ENCODE measurements at regions not wholly inside any gene's neighbourhood (a gene's known extent, or its start where the extent isn't known, plus 50 kb on each side); places are given as distances from the start of the nearest gene placed in this dataset.

GRCh38 chr12:91871751-91872150 lies 273.9 kb downstream of the BTG1 start:
- Histone ChIP-seq H2AFZ (ENCODE audit: insufficient read depth, low read depth, low read length, poor library complexity, severe bottlenecking) (no peak overlapping the region), H3K79me2 (ENCODE audit: control insufficient read depth, insufficient read depth, low read length) (no peaks in the 10 kb centered on the region)

GRCh38 chr12:91870872-91871707 lies 274.6 kb downstream of the BTG1 start:
- no peaks in the 10 kb centered on the region for H3K27me3 Mint-ChIP-seq
- H3K27ac ChIP-seq (ENCODE audit: low read length in 2 of 2), result no peak overlapping the region

More at GRCh38 chr12:91871751-91872150, 273.9 kb downstream of the BTG1 start:
- no peak overlapping the region for H3K27ac ChIP-seq (ENCODE audit: low read length in 2 of 2)
- no peak overlapping the region for H3K4me3 ChIP-seq (ENCODE audit: control extremely low read depth in 1 of 5, extremely low read depth in 1 of 5, insufficient read depth in 1 of 5, low read depth in 2 of 5, low read length in 4 of 5)
- no peak overlapping the region for H3K9ac ChIP-seq (ENCODE audit: low read length)
- intact Hi-C loops (cut with micrococcal nuclease), result loop anchor here (10.0 kb wide), 2 partner anchors 633 to 703 kb away; no protein-coding TSS in a partner anchor
- peaks cover 6 to 7% of the 10 kb centered on the region in 2 donors for H3K4me1 ChIP-seq (ENCODE audit: control insufficient read depth in 2 of 2, insufficient read depth in 2 of 2, low read length in 2 of 2)
- POLR2A ChIA-PET, result no interaction called here
- Mint-ChIP-seq H3K4me3 (no peak overlapping the region), H3K27ac (peak overlapping the region; percentile 0), H3K4me1 (peaks cover 9% of the 10 kb centered on the region), H3K9me3 (ENCODE audit: insufficient read depth) (no peaks in the 10 kb centered on the region), H3K27me3 (no peaks in the 10 kb centered on the region)
- WGBS (ENCODE audit: insufficient coverage), result 20% methylated on average over 1 of the region's 1 CpG
- H3K9me3 ChIP-seq (ENCODE audit: control extremely low read depth in 1 of 3, control insufficient read depth in 2 of 3, insufficient read depth in 1 of 3, low read length in 2 of 3), result no peaks in the 10 kb centered on the region
- H3K36me3 ChIP-seq (replicated peaks in 1 of 2; ENCODE audit: control extremely low read depth in 1 of 2, control insufficient read depth in 1 of 2, extremely low read depth in 1 of 2, insufficient read depth in 2 of 2, low read length in 1 of 2), result no peaks in the 10 kb centered on the region
- no peaks in the 10 kb centered on the region for H3K27me3 ChIP-seq (replicated peaks in 1 of 4; ENCODE audit: control extremely low read depth in 1 of 4, control insufficient read depth in 3 of 4, insufficient read depth in 4 of 4, low read length in 3 of 4)
- ATAC-seq (ENCODE audit: low read depth) (no peak), DNase-seq (no peak)
- no peak overlapping the region for H3K4me2 ChIP-seq (replicated peaks; ENCODE audit: low read depth, low read length, poor library complexity, severe bottlenecking)
- TF ChIP-seq EZH2 (IDR thresholded peaks at IDR 0.05; ENCODE audit: borderline replicate concordance, insufficient read depth, low read depth, low read length, poor library complexity, severe bottlenecking), result no peak
- TF ChIP-seq, protein P1, sequence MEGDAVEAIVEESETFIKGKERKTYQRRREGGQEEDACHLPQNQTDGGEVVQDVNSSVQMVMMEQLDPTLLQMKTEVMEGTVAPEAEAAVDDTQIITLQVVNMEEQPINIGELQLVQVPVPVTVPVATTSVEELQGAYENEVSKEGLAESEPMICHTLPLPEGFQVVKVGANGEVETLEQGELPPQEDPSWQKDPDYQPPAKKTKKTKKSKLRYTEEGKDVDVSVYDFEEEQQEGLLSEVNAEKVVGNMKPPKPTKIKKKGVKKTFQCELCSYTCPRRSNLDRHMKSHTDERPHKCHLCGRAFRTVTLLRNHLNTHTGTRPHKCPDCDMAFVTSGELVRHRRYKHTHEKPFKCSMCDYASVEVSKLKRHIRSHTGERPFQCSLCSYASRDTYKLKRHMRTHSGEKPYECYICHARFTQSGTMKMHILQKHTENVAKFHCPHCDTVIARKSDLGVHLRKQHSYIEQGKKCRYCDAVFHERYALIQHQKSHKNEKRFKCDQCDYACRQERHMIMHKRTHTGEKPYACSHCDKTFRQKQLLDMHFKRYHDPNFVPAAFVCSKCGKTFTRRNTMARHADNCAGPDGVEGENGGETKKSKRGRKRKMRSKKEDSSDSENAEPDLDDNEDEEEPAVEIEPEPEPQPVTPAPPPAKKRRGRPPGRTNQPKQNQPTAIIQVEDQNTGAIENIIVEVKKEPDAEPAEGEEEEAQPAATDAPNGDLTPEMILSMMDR (IDR thresholded peaks at IDR 0.05), result no peak
- H4K20me1 ChIP-seq (ENCODE audit: control insufficient read depth, insufficient read depth, low read length, poor library complexity, severe bottlenecking), result no peaks in the 10 kb centered on the region
- CTCF ChIA-PET, result no interaction called here

More at GRCh38 chr12:91870872-91871707, 274.6 kb downstream of the BTG1 start:
- no peak overlapping the region for H3K4me2 ChIP-seq (replicated peaks; ENCODE audit: low read depth, low read length, poor library complexity, severe bottlenecking)
- H3K36me3 ChIP-seq (replicated peaks in 1 of 2; ENCODE audit: control extremely low read depth in 1 of 2, control insufficient read depth in 1 of 2, extremely low read depth in 1 of 2, insufficient read depth in 2 of 2, low read length in 1 of 2), result no peaks in the 10 kb centered on the region
- H3K4me3 ChIP-seq (ENCODE audit: control extremely low read depth in 1 of 5, extremely low read depth in 1 of 5, insufficient read depth in 1 of 5, low read depth in 2 of 5, low read length in 4 of 5), result no peak overlapping the region
- H3K79me2 ChIP-seq (ENCODE audit: control insufficient read depth, insufficient read depth, low read length), result no peaks in the 10 kb centered on the region
- ATAC-seq (ENCODE audit: low read depth) (no peak), DNase-seq (no peak)
- H3K9ac ChIP-seq (ENCODE audit: low read length), result no peak overlapping the region
- intact Hi-C loops (cut with micrococcal nuclease), result loop anchor here (10.0 kb wide), 2 partner anchors 634 to 704 kb away; no protein-coding TSS in a partner anchor
- Mint-ChIP-seq H3K4me1 (peaks cover 2% of the 10 kb centered on the region), H3K9me3 (ENCODE audit: insufficient read depth) (no peaks in the 10 kb centered on the region), H3K27ac (no peak overlapping the region), H3K4me3 (no peak overlapping the region)
- H4K20me1 ChIP-seq (ENCODE audit: control insufficient read depth, insufficient read depth, low read length, poor library complexity, severe bottlenecking), result no peaks in the 10 kb centered on the region
- H3K4me1 ChIP-seq (ENCODE audit: control insufficient read depth in 2 of 2, insufficient read depth in 2 of 2, low read length in 2 of 2), result no peaks in the 10 kb centered on the region
- ChIA-PET POLR2A (no interaction called here), CTCF (interaction anchor here (0.5 kb wide), 1 partner anchor 1632 kb away, joined by 3 read pairs; no protein-coding TSS in a partner anchor)
- WGBS (ENCODE audit: insufficient coverage), result 93% methylated on average over 5 of the region's 9 CpGs
- no peak for TF ChIP-seq EZH2 (IDR thresholded peaks at IDR 0.05; ENCODE audit: borderline replicate concordance, insufficient read depth, low read depth, low read length, poor library complexity, severe bottlenecking)
- TF ChIP-seq, protein P1 (IDR thresholded peaks at IDR 0.05), result no peak
- no peaks in the 10 kb centered on the region for H3K9me3 ChIP-seq (ENCODE audit: control extremely low read depth in 1 of 3, control insufficient read depth in 2 of 3, insufficient read depth in 1 of 3, low read length in 2 of 3)
- no peaks in the 10 kb centered on the region for H3K27me3 ChIP-seq (replicated peaks in 1 of 4; ENCODE audit: control extremely low read depth in 1 of 4, control insufficient read depth in 3 of 4, insufficient read depth in 4 of 4, low read length in 3 of 4)
- no peak overlapping the region for H2AFZ ChIP-seq (ENCODE audit: insufficient read depth, low read depth, low read length, poor library complexity, severe bottlenecking)
